GM06990 (cell line): ENCODE measurements at regions not wholly inside any gene's neighbourhood (a gene's known extent, or its start where the extent isn't known, plus 50 kb on each side); places are given as distances from the start of the nearest gene placed in this dataset.

Experiments used
- DNase-seq: peaks from one replicate; pipeline ENCODE4 v3.0.0-alpha.2; 2011; ENCODE audit not compliant: insufficient read length; ENCODE audit errors: extremely low read depth
- H3K27me3 ChIP-seq: replicated peaks from 2 replicates; pipeline ENCODE4 v1.6.0; 2011; ENCODE audit warnings: low read length; ENCODE audit not compliant: control insufficient read depth, insufficient read depth
- H3K36me3 ChIP-seq: 2 replicates; pipeline ENCODE4 v1.5.1; 2011; ENCODE audit warnings: low read length; ENCODE audit not compliant: control insufficient read depth, insufficient read depth
- H3K4me3 ChIP-seq: replicated peaks from 2 replicates; pipeline ENCODE4 v1.5.1; 2011; ENCODE audit warnings: low read depth, mild to moderate bottlenecking, control low read depth, low read length
- TF ChIP-seq, protein P1 (sequence below): IDR thresholded peaks from 2 replicates; pipeline ENCODE4 v1.5.1; 2011; ENCODE audit warnings: low read length, control low read depth, mild to moderate bottlenecking, inconsistent platforms; ENCODE audit not compliant: insufficient read depth, poor library complexity, severe bottlenecking

DNA sequence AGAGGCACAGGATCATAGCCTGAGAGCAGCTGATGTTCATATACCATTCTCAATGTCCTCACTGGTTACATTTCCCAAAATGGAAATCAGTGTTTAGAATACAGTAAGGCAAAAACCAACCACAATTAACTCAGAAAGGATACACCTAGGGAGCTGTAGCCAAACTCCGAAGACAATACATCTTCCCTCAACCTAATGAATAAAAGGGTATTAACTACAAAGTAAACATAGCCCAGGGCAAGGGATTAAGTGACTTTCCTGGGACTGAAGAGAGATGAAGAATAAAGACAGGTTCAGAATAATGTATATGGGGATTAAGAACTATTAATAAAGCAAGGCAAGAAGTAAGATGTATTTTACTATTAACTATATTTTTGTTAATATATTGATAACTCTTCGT lies 79.5 kb downstream of the RPS29 start:
- TF ChIP-seq, protein P1, sequence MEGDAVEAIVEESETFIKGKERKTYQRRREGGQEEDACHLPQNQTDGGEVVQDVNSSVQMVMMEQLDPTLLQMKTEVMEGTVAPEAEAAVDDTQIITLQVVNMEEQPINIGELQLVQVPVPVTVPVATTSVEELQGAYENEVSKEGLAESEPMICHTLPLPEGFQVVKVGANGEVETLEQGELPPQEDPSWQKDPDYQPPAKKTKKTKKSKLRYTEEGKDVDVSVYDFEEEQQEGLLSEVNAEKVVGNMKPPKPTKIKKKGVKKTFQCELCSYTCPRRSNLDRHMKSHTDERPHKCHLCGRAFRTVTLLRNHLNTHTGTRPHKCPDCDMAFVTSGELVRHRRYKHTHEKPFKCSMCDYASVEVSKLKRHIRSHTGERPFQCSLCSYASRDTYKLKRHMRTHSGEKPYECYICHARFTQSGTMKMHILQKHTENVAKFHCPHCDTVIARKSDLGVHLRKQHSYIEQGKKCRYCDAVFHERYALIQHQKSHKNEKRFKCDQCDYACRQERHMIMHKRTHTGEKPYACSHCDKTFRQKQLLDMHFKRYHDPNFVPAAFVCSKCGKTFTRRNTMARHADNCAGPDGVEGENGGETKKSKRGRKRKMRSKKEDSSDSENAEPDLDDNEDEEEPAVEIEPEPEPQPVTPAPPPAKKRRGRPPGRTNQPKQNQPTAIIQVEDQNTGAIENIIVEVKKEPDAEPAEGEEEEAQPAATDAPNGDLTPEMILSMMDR: no peak
- no peak overlapping the region for H3K4me3 ChIP-seq
- no peaks in the 10 kb centered on the region for H3K27me3 ChIP-seq
- no peaks in the 10 kb centered on the region for H3K36me3 ChIP-seq
- no peak for DNase-seq

DNA sequence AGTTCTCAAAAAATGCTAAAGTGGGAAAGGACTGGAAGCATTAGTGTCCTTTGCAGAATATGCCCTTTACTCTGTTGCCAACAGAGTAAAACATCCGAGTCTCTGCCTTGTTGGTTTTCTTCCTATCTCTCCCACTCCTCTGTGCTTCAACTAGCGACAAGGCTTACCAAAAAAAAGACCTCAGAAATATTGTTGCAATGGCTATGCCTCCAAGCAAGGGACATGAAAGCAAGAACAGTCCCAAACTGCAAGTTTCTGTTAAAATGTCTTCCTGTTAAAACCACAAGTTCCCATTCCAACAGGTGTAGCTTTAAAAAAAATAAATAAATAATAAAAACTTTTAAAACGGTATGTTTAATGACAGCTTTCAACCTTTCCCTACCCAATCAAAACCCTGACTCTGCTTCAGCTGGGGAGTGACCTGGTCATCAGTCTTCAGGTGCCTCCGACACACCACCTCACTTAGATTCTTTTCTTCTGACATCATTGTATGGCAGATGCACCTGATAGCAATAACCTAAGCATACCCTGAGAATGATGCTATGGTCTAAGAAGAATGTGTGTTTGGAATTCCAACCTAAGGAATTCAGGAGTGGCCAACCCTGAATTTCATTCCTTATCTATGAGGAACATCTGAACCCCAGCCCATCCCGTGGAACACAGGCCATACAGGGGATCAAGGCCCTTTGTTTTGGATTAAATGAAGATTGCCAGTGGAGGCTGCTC lies 81.0 kb downstream of the RPS29 start:
- no peak for DNase-seq
- TF ChIP-seq, protein P1: no peak
- H3K36me3 ChIP-seq: no peaks in the 10 kb centered on the region

DNA sequence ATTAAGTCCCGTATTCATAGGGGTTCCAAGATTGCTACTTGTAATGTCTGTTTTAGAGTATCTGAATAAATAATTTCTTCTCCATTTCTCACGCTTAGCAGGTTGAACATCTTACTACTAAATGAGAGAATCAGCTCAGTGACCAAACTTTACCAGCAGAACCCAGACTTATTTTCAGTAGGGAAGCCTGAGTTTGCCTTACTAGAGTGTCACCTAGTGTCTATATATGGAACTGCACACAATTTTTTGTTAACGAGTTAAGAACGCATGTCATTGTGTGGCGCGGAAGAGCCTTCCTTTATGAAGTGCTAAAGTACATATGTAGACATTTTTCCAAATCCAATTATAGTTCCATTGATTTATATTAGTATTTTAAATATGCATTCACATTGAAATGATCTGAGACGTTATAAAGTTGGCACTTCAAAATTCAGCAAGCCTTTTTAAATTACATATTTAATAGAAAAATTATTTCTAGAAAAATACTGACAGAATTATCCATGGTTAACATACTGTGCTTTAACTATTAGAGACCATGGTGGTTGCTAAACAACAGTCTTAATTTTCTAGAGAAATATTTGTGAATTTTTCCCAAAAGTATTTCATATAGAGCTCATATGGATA lies 88.3 kb downstream of the RPS29 start:
- H3K4me3 ChIP-seq: no peak overlapping the region
- TF ChIP-seq, protein P1: peak; percentile 86
- H3K27me3 ChIP-seq: no peaks in the 10 kb centered on the region
- peak; percentile 9 for DNase-seq
- H3K36me3 ChIP-seq: no peaks in the 10 kb centered on the region

More for the DNA sequence above, 81.0 kb downstream of the RPS29 start:
- Histone ChIP-seq H3K27me3 (no peaks in the 10 kb centered on the region), H3K4me3 (no peak overlapping the region)

DNA sequence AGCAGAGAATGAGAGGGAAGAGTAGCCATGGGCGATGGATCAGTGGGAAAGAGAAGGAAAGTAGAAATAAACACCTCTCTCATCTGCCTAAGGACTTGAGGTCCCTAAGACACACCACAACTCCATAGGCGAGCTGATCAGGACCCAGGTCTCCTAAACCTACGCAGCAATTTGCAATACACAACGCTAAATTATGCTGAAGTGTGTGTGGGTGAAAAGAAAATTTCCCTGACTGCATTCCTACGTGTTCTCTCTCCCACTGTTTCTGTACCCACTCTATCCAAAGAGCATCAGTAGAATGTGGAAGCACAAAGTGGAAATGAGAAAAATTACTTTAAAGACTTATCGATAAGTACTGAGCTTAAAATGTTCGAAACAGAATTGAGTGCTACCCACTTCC lies 88.9 kb downstream of the RPS29 start:
- no peaks in the 10 kb centered on the region for H3K36me3 ChIP-seq
- DNase-seq: no peak
- H3K27me3 ChIP-seq: no peaks in the 10 kb centered on the region
- H3K4me3 ChIP-seq: no peak overlapping the region
- TF ChIP-seq, protein P1: no peak

DNA sequence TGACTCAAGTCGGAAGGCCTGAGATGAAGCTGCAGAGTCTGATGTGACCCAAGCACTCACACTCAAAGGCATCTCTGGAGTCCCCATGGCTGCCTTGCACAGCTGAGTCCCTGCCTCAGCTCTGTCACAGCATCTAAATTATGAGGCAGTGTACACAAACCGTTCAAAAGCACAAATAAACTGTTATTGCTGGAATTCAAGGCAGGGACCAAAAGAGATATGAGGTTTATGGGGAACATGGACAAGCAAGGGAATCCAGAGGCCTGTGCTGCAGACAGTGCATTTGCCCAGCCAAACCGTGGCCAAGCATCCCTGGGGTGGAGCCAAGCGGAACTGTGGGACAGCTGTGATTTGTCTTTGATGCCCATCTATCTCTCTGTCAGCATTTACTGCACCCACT lies 91.3 kb downstream of the RPS29 start:
- no peak overlapping the region for H3K4me3 ChIP-seq

More for the DNA sequence above, 91.3 kb downstream of the RPS29 start:
- no peaks in the 10 kb centered on the region for H3K36me3 ChIP-seq
- TF ChIP-seq, protein P1: no peak
- no peak for DNase-seq
- no peaks in the 10 kb centered on the region for H3K27me3 ChIP-seq
